IMR-90 (cell line): ENCODE measurements at regions not wholly inside any gene's neighbourhood (a gene's known extent, or its start where the extent isn't known, plus 50 kb on each side); places are given as distances from the start of the nearest gene placed in this dataset.

Experiments
- ATAC-seq: fragments of 200-7000 bp; cut with Tn5 transposase; 2 replicates; pipeline ENCODE4 v1.9.1; 2020; ENCODE audit warnings: low read depth, mild to moderate bottlenecking, moderate library complexity
- BruUV-seq: library from RNA; stranded (reverse); fragments of 400-500 nt; replicated peaks from 2 replicates; lab custom pipeline; 2021; lab: Mats Ljungman, UMichigan
- CTCF ChIA-PET: fragments of 300-600 bp; formaldehyde crosslinking; extraction: SDS; loops from one replicate; lab custom pipeline; 2021; ENCODE audit warnings: antibody characterized with exemption; lab: Yijun Ruan, JAX
- POLR2A ChIA-PET: fragments of 300-600 bp; sonication (Branson Sonifier 250); formaldehyde crosslinking; loops from one replicate; lab custom pipeline; 2022; ENCODE audit warnings: antibody characterized with exemption; ENCODE audit not compliant: unreplicated experiment; lab: Charles Lee
- DNase-seq: peaks from one replicate; pipeline ENCODE4 v3.0.0; 2013
- H2AFZ ChIP-seq: replicated peaks from 2 replicates; pipeline ENCODE3; 2013; ENCODE audit warnings: low read length, mild to moderate bottlenecking; ENCODE audit not compliant: poor library complexity
- H2AK5ac ChIP-seq: 2 replicates; pipeline ENCODE4 v1.6.1; 2013; ENCODE audit warnings: low read depth, low read length, inconsistent platforms
- H2AK9ac ChIP-seq: replicated peaks from 2 replicates; pipeline ENCODE3; 2013; ENCODE audit warnings: mild to moderate bottlenecking, low read depth, low read length, moderate library complexity; ENCODE audit not compliant: poor library complexity
- H2BK120ac ChIP-seq: 2 replicates; pipeline ENCODE4 v1.6.1; 2013; ENCODE audit warnings: low read depth, low read length, inconsistent platforms
- H2BK15ac ChIP-seq: 3 replicates; pipeline ENCODE4 v1.6.1; 2013; ENCODE audit warnings: low read depth, low read length, inconsistent platforms
- H2BK20ac ChIP-seq: 2 replicates; pipeline ENCODE4 v1.6.1; 2013; ENCODE audit warnings: low read depth, mild to moderate bottlenecking, inconsistent platforms, low read length, moderate library complexity
- H2BK5ac ChIP-seq: 2 replicates; pipeline ENCODE4 v1.6.1; 2013; ENCODE audit warnings: mild to moderate bottlenecking, low read depth, low read length, inconsistent platforms; ENCODE audit not compliant: poor library complexity, severe bottlenecking
- H3K14ac ChIP-seq: replicated peaks from 2 replicates; pipeline ENCODE4 v1.6.1; 2013; ENCODE audit warnings: low read depth, low read length, inconsistent platforms
- H3K18ac ChIP-seq: 2 replicates; pipeline ENCODE4 v1.6.1; 2013; ENCODE audit warnings: low read depth, low read length, control low read depth
- H3K23ac ChIP-seq: 2 replicates; pipeline ENCODE4 v1.6.1; 2013; ENCODE audit warnings: low read depth, low read length, inconsistent platforms
- H3K27ac ChIP-seq: 2 replicates; pipeline ENCODE4 v1.5.1; 2013; ENCODE audit warnings: mild to moderate bottlenecking, control low read depth, low read length; ENCODE audit not compliant: insufficient read depth
- H3K27me3 ChIP-seq: 2 replicates; pipeline ENCODE4 v1.6.1; 2013; ENCODE audit warnings: low read length; ENCODE audit not compliant: control insufficient read depth, insufficient read depth
- H3K36me3 ChIP-seq: 2 replicates; pipeline ENCODE4 v1.6.1; 2013; ENCODE audit warnings: low read length, mixed read lengths; ENCODE audit not compliant: control insufficient read depth, insufficient read depth
- H3K4ac ChIP-seq: 2 replicates; pipeline ENCODE4 v1.6.1; 2013; ENCODE audit warnings: low read depth, low read length, inconsistent platforms
- H3K4me1 ChIP-seq: 2 replicates; pipeline ENCODE4 v1.6.1; 2013; ENCODE audit warnings: low read length, mixed read lengths; ENCODE audit not compliant: control insufficient read depth, insufficient read depth
- H3K4me2 ChIP-seq: 2 replicates; pipeline ENCODE4 v1.6.1; 2013; ENCODE audit warnings: low read depth, mild to moderate bottlenecking, control low read depth, low read length, moderate library complexity
- H3K4me3 ChIP-seq: 2 replicates; pipeline ENCODE4 v1.5.1; 2013; ENCODE audit warnings: low read depth, mild to moderate bottlenecking, control low read depth, low read length, moderate library complexity; ENCODE audit not compliant: insufficient read depth
- H3K56ac ChIP-seq: 2 replicates; pipeline ENCODE4 v1.6.1; 2013; ENCODE audit warnings: low read length, inconsistent platforms; ENCODE audit not compliant: insufficient read depth; ENCODE audit errors: extremely low read depth
- H3K79me1 ChIP-seq, 2 experiments: 2 replicates each; pipeline ENCODE4 v1.6.1; 2013; ENCODE audit warnings: low read length in 2 of 2, inconsistent platforms in 1 of 2, low read depth in 1 of 2
- H3K9ac ChIP-seq: 2 replicates; pipeline ENCODE4 v1.6.1; 2013; ENCODE audit warnings: low read depth, low read length, control low read depth
- H3K9me1 ChIP-seq: 2 replicates; pipeline ENCODE4 v1.6.1; 2013; ENCODE audit warnings: low read length, inconsistent platforms; ENCODE audit not compliant: insufficient read depth
- H3K9me3 ChIP-seq: 2 replicates; pipeline ENCODE4 v1.6.1; 2013; ENCODE audit warnings: low read length; ENCODE audit not compliant: control insufficient read depth, insufficient read depth
- H4K20me1 ChIP-seq: 2 replicates; pipeline ENCODE4 v1.6.1; 2013; ENCODE audit warnings: low read length, inconsistent platforms; ENCODE audit not compliant: insufficient read depth
- H4K5ac ChIP-seq: 2 replicates; pipeline ENCODE4 v1.6.1; 2013; ENCODE audit warnings: mild to moderate bottlenecking, low read depth, low read length, control low read depth
- H4K8ac ChIP-seq, 2 experiments: 2 replicates each; pipeline ENCODE4 v1.6.1; 2013; ENCODE audit warnings: low read depth in 2 of 2, low read length in 2 of 2, control low read depth in 1 of 2, inconsistent platforms in 1 of 2
- H4K91ac ChIP-seq: 2 replicates; pipeline ENCODE4 v1.6.1; 2013; ENCODE audit warnings: low read depth, low read length, inconsistent platforms; ENCODE audit not compliant: insufficient read depth
- CHD1 ChIP-seq: IDR thresholded peaks from 2 replicates; pipeline ENCODE4 v1.6.1; 2012; ENCODE audit warnings: low read depth, low read length, improper control_type of control experiment
- MAFK ChIP-seq: IDR thresholded peaks from 2 replicates; pipeline ENCODE4 v1.6.1; 2012; ENCODE audit warnings: low read depth, low read length, improper control_type of control experiment
- MXI1 ChIP-seq: IDR thresholded peaks from 2 replicates; pipeline ENCODE4 v1.6.1; 2012; ENCODE audit warnings: low read depth, mild to moderate bottlenecking, low read length, moderate library complexity, borderline replicate concordance
- NFE2L2 ChIP-seq: fragments of 150-350 bp; IDR thresholded peaks from 2 replicates; pipeline ENCODE4 v1.6.1; 2016; ENCODE audit warnings: low read depth, mild to moderate bottlenecking, low read length
- POLR2A ChIP-seq: IDR thresholded peaks from 2 replicates; pipeline ENCODE4 v1.6.1; 2012; ENCODE audit warnings: mild to moderate bottlenecking, low read depth, low read length
- RAD21 ChIP-seq: IDR thresholded peaks from 2 replicates; pipeline ENCODE4 v1.6.1; 2012; ENCODE audit warnings: low read length, improper control_type of control experiment
- RCOR1 ChIP-seq: IDR thresholded peaks from 2 replicates; pipeline ENCODE4 v1.6.1; 2012; ENCODE audit warnings: mild to moderate bottlenecking, low read length, improper control_type of control experiment; ENCODE audit not compliant: insufficient replicate concordance
- RFX5 ChIP-seq: IDR thresholded peaks from 2 replicates; pipeline ENCODE4 v1.8.0; 2012; ENCODE audit warnings: low read depth, mild to moderate bottlenecking, low read length, moderate library complexity
- SMC3 ChIP-seq: fragments of 150-350 bp; IDR thresholded peaks from 2 replicates; pipeline ENCODE4 v1.6.1; 2016; ENCODE audit warnings: low read depth, mild to moderate bottlenecking, antibody characterized with exemption, low read length, moderate library complexity
- WGBS, 2 experiments: methylation state at CpG; one replicate each; pipeline versions ENCODE4 v1.1.5 to v1.1.7; 2013; ENCODE audit warnings: missing lambda C conversion rate in 2 of 2; ENCODE audit not compliant: insufficient read length in 1 of 2; ENCODE audit errors: extremely low coverage in 2 of 2; 5-methylcytosine and 5-hydroxymethylcytosine counted together
- dilution Hi-C: fragments of 300-500 bp; cut with HindIII; formaldehyde crosslinking; loops from one replicate; pipeline ENCODE4 v1.14.3; 2018; ENCODE audit warnings: low sequenced_read_pairs; ENCODE audit not compliant: unreplicated experiment
- in situ Hi-C: fragments of 300-500 bp; cut with MboI; formaldehyde crosslinking; loops from 3 replicates; pipeline ENCODE4 v1.14.3; 2019; ENCODE audit warnings: low sequenced_read_pairs, inconsistent platforms, mixed read lengths
- intact Hi-C: fragments of 100-400 bp; cut with micrococcal nuclease; formaldehyde crosslinking; loops from 2 replicates; pipeline ENCODE4 v1.10.0; 2022
- TF ChIP-seq, protein P1 (sequence below): fragments of 150-350 bp; IDR thresholded peaks from 2 replicates; pipeline ENCODE4 v1.6.1; 2017; ENCODE audit warnings: mild to moderate bottlenecking, antibody characterized with exemption, low read length, low read depth
- TF ChIP-seq, protein P2 (sequence below): conservative IDR thresholded peaks from 2 replicates; pipeline ENCODE4 v1.5.1; 2012; ENCODE audit warnings: mild to moderate bottlenecking, low read depth, low read length, improper control_type of control experiment
- TF ChIP-seq, protein P3 (sequence below): fragments of 150-350 bp; IDR thresholded peaks from 2 replicates; pipeline ENCODE4 v1.6.1; 2016; ENCODE audit warnings: low read depth, mild to moderate bottlenecking, low read length, moderate library complexity, borderline replicate concordance

DNA sequence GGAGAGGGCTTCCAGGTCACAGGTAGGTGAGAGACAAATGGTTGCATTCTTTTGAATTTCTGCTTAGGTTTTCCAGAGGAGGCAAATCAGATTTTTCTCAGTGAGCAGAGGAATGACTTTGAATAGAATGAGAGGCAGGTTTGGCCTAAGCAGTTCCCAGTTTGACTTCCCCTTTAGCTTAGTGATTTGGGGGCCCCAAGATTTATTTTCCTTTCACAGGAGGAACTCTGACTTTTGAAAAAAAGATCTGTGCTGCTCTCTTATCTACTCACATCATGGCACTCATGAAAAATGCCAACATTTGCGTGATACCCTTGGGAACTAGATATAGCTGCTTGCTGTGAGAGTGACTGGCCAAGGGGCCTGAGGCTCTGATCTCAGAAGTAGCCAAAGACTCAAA is 58.0 kb upstream of the EVL start:
- BruUV-seq, result no TSS peak
- CTCF ChIA-PET, result interaction anchor here (0.6 kb wide), 1 partner anchor 60 kb away, joined by 3 read pairs; no protein-coding TSS in a partner anchor

More for the DNA sequence above, 58.0 kb upstream of the EVL start:
- TF ChIP-seq NFE2L2, result no peak
- no peak for TF ChIP-seq RFX5
- no peak for TF ChIP-seq POLR2A
- no peak for TF ChIP-seq RAD21
- TF ChIP-seq MAFK, result no peak
- no peak for TF ChIP-seq SMC3
- TF ChIP-seq, protein P1, sequence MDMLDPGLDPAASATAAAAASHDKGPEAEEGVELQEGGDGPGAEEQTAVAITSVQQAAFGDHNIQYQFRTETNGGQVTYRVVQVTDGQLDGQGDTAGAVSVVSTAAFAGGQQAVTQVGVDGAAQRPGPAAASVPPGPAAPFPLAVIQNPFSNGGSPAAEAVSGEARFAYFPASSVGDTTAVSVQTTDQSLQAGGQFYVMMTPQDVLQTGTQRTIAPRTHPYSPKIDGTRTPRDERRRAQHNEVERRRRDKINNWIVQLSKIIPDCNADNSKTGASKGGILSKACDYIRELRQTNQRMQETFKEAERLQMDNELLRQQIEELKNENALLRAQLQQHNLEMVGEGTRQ, result no peak
- TF ChIP-seq, protein P2, sequence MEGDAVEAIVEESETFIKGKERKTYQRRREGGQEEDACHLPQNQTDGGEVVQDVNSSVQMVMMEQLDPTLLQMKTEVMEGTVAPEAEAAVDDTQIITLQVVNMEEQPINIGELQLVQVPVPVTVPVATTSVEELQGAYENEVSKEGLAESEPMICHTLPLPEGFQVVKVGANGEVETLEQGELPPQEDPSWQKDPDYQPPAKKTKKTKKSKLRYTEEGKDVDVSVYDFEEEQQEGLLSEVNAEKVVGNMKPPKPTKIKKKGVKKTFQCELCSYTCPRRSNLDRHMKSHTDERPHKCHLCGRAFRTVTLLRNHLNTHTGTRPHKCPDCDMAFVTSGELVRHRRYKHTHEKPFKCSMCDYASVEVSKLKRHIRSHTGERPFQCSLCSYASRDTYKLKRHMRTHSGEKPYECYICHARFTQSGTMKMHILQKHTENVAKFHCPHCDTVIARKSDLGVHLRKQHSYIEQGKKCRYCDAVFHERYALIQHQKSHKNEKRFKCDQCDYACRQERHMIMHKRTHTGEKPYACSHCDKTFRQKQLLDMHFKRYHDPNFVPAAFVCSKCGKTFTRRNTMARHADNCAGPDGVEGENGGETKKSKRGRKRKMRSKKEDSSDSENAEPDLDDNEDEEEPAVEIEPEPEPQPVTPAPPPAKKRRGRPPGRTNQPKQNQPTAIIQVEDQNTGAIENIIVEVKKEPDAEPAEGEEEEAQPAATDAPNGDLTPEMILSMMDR, result no peak
- TF ChIP-seq, protein P3, sequence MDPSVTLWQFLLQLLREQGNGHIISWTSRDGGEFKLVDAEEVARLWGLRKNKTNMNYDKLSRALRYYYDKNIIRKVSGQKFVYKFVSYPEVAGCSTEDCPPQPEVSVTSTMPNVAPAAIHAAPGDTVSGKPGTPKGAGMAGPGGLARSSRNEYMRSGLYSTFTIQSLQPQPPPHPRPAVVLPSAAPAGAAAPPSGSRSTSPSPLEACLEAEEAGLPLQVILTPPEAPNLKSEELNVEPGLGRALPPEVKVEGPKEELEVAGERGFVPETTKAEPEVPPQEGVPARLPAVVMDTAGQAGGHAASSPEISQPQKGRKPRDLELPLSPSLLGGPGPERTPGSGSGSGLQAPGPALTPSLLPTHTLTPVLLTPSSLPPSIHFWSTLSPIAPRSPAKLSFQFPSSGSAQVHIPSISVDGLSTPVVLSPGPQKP, result no peak
- TF ChIP-seq CHD1, result no peak
- no peak for TF ChIP-seq RCOR1
- no peak for TF ChIP-seq MXI1
- H3K4me3 ChIP-seq, result no peak overlapping the region
- intact Hi-C loops, result no loop called here
- no CpG with 5 or more reads among the region's 1 CpG for WGBS, 2 experiments
- no peak overlapping the region for H3K18ac ChIP-seq
- H3K23ac ChIP-seq, result no peak overlapping the region
- H3K4me1 ChIP-seq, result 0 out of 2 replicates have a peak, but pooled peaks cover 2% of the 10 kb centered on the region
- dilution Hi-C loops, result no loop called here
- H2AFZ ChIP-seq, result no peak overlapping the region
- no peak overlapping the region for H2BK20ac ChIP-seq
- H2AK5ac ChIP-seq, result no peak overlapping the region
- H3K9me1 ChIP-seq, result no peaks in the 10 kb centered on the region
- no peak overlapping the region for H2AK9ac ChIP-seq
- ATAC-seq, result no peak
- H2BK5ac ChIP-seq, result no peak overlapping the region
- DNase-seq, result no peak
- no peaks in the 10 kb centered on the region for H4K20me1 ChIP-seq
- H3K9me3 ChIP-seq, result peaks cover 7% of the 10 kb centered on the region
- H4K91ac ChIP-seq, result no peak overlapping the region
- H3K27me3 ChIP-seq, result no peaks in the 10 kb centered on the region
- H4K5ac ChIP-seq, result no peak overlapping the region
- no peak overlapping the region for H3K14ac ChIP-seq
- no peak overlapping the region for H4K8ac ChIP-seq
- H2BK120ac ChIP-seq, result no peak overlapping the region
- no peaks in the 10 kb centered on the region for H3K36me3 ChIP-seq
- no peak overlapping the region for H3K4me2 ChIP-seq
- in situ Hi-C loops, result no loop called here
- H3K27ac ChIP-seq, result no peak overlapping the region
- H3K4ac ChIP-seq, result no peak overlapping the region
- POLR2A ChIA-PET, result no interaction called here
- H2BK15ac ChIP-seq, result no peak overlapping the region
- no peak overlapping the region for H3K56ac ChIP-seq
- peaks cover 3 to 10% of the 10 kb centered on the region in 2 experiments; a peak in 3 of 4 replicates for H3K79me1 ChIP-seq
- H3K9ac ChIP-seq, result no peak overlapping the region
